ENCODE measurements at regions not wholly inside any gene's neighbourhood (a gene's known extent, or its start where the extent isn't known, plus 50 kb on each side); places are given as distances from the start of the nearest gene placed in this dataset.

- POLR2A ChIA-PET = no interaction called here
Observed at GRCh38 chr6:84605298-84605697, 159.1 kb downstream of the TBX18 start.

GRCh38 chr6:84601366-84601765 is 163.0 kb downstream of the TBX18 start:
- no peaks in the 10 kb centered on the region for H3K27me3 Mint-ChIP-seq (ENCODE audit: insufficient read depth, unreplicated experiment)

More at GRCh38 chr6:84605298-84605697, 159.1 kb downstream of the TBX18 start:
- Histone ChIP-seq H3K9me3 (no peaks in the 10 kb centered on the region), H3K27me3 (replicated peaks; ENCODE audit: control insufficient read depth, insufficient read depth, low read length) (no peaks in the 10 kb centered on the region), H3K4me1 (no peaks in the 10 kb centered on the region), H3K36me3 (ENCODE audit: control insufficient read depth, insufficient read depth, low read length) (no peaks in the 10 kb centered on the region), H3K4me3 (ENCODE audit: low read depth, low read length) (no peak overlapping the region)
- Mint-ChIP-seq H3K4me3 (ENCODE audit: unreplicated experiment) (no peak overlapping the region), H3K4me1 (ENCODE audit: low read depth, unreplicated experiment) (no peaks in the 10 kb centered on the region), H3K9me3 (ENCODE audit: unreplicated experiment) (no peaks in the 10 kb centered on the region), H3K27ac (ENCODE audit: unreplicated experiment) (no peak overlapping the region), H3K27me3 (ENCODE audit: insufficient read depth, unreplicated experiment) (no peaks in the 10 kb centered on the region), H3K36me3 (ENCODE audit: insufficient read depth, unreplicated experiment) (no peaks in the 10 kb centered on the region)
- TF ChIP-seq CTCF (IDR thresholded peaks at IDR 0.05; ENCODE audit: insufficient read depth in 1 of 2, low read depth in 1 of 2, low read length in 1 of 2, severe bottlenecking in 1 of 2, unreplicated experiment in 1 of 2) = no peak
- CTCF ChIA-PET = no interaction called here
- DNase-seq = no peak
- intact Hi-C loops (cut with micrococcal nuclease; ENCODE audit: unreplicated experiment) = no loop called here
- no TSS peak for BruUV-seq (replicated peaks)

GRCh38 chr6:84599991-84600390 is 164.4 kb downstream of the TBX18 start:
- Histone ChIP-seq H3K36me3 (ENCODE audit: control insufficient read depth, insufficient read depth, low read length) (no peaks in the 10 kb centered on the region), H3K4me1 (no peaks in the 10 kb centered on the region), H3K9me3 (no peaks in the 10 kb centered on the region), H3K27me3 (replicated peaks; ENCODE audit: control insufficient read depth, insufficient read depth, low read length) (no peaks in the 10 kb centered on the region), H3K4me3 (ENCODE audit: low read depth, low read length) (no peak overlapping the region)
- ChIA-PET POLR2A (no interaction called here), CTCF (no interaction called here)
- DNase-seq = no peak
- no TSS peak for BruUV-seq (replicated peaks)
- TF ChIP-seq CTCF (IDR thresholded peaks at IDR 0.05; ENCODE audit: insufficient read depth in 1 of 2, low read depth in 1 of 2, low read length in 1 of 2, severe bottlenecking in 1 of 2, unreplicated experiment in 1 of 2) = no peak
- intact Hi-C loops (cut with micrococcal nuclease; ENCODE audit: unreplicated experiment) = no loop called here
- Mint-ChIP-seq H3K27ac (ENCODE audit: unreplicated experiment) (no peak overlapping the region), H3K4me3 (ENCODE audit: unreplicated experiment) (no peak overlapping the region), H3K27me3 (ENCODE audit: insufficient read depth, unreplicated experiment) (no peaks in the 10 kb centered on the region), H3K9me3 (ENCODE audit: unreplicated experiment) (no peaks in the 10 kb centered on the region), H3K4me1 (ENCODE audit: low read depth, unreplicated experiment) (no peaks in the 10 kb centered on the region), H3K36me3 (ENCODE audit: insufficient read depth, unreplicated experiment) (no peaks in the 10 kb centered on the region)

More at GRCh38 chr6:84601366-84601765, 163.0 kb downstream of the TBX18 start:
- Mint-ChIP-seq H3K36me3 (ENCODE audit: insufficient read depth, unreplicated experiment) (no peaks in the 10 kb centered on the region), H3K27ac (ENCODE audit: unreplicated experiment) (no peak overlapping the region), H3K4me1 (ENCODE audit: low read depth, unreplicated experiment) (no peaks in the 10 kb centered on the region), H3K4me3 (ENCODE audit: unreplicated experiment) (no peak overlapping the region), H3K9me3 (ENCODE audit: unreplicated experiment) (no peaks in the 10 kb centered on the region)
- Histone ChIP-seq H3K36me3 (ENCODE audit: control insufficient read depth, insufficient read depth, low read length) (no peaks in the 10 kb centered on the region), H3K4me3 (ENCODE audit: low read depth, low read length) (no peak overlapping the region), H3K9me3 (no peaks in the 10 kb centered on the region), H3K27me3 (replicated peaks; ENCODE audit: control insufficient read depth, insufficient read depth, low read length) (no peaks in the 10 kb centered on the region), H3K4me1 (no peaks in the 10 kb centered on the region)
- intact Hi-C loops (cut with micrococcal nuclease; ENCODE audit: unreplicated experiment) = no loop called here
- TF ChIP-seq CTCF (IDR thresholded peaks at IDR 0.05; ENCODE audit: insufficient read depth in 1 of 2, low read depth in 1 of 2, low read length in 1 of 2, severe bottlenecking in 1 of 2, unreplicated experiment in 1 of 2) = no peak
- ChIA-PET CTCF (no interaction called here), POLR2A (no interaction called here)
- BruUV-seq (replicated peaks) = no TSS peak
- no peak for DNase-seq

Measured in Caco-2 (cell line).